ENCODE measurements at regions not wholly inside any gene's neighbourhood (a gene's known extent, or its start where the extent isn't known, plus 50 kb on each side); places are given as distances from the start of the nearest gene placed in this dataset.

DNA sequence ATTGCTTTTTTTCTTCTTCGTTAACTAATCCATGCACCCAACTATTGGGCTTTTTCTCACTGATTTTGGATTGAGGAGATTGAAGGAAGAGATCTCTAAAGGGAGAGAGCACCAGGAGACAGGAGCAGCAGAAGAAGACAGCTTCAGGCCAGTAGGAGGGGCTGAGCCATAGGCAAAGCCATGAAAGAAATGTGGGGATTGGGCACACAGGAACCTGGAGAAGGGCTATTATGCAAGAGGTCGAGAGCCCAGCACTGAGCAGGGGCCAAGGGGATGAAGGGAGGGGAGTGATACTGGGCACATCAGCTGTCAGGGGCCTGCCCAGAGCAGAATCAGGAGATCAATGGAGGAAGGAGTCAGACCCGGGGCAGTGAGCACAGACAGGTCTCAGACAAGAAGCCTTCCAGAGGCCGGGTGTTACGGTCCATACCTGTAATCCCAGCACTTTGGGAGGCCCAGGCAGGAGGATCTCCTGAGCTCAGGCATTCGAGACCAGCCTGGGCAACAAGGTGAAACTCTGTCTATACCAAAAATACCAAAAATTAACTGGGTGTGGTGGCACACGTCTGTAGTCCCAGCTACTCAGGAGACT is 140.9 kb downstream of the BCOR start:
- CTCF ChIA-PET, result no interaction called here

More for the DNA sequence above, 140.9 kb downstream of the BCOR start:
- DNase-seq, result no peak
- Histone ChIP-seq H3K27ac (ENCODE audit: low read depth in 2 of 2, low read length in 1 of 2) (no peak overlapping the region), H3K27me3 (ENCODE audit: insufficient read depth) (no peaks in the 10 kb centered on the region; the same call in 1 of the 2 replicates), H4K20me1 (ENCODE audit: insufficient read depth) (no peaks in the 10 kb centered on the region), H3K36me3 (replicated peaks in 1 of 2; ENCODE audit: control insufficient read depth in 1 of 2, insufficient read depth in 2 of 2, low read length in 1 of 2) (no peaks in the 10 kb centered on the region), H3F3A (replicated peaks; ENCODE audit: insufficient read depth) (no peaks in the 10 kb centered on the region), H3K9me3 (no peaks in the 10 kb centered on the region), H3K9me2 (no peaks in the 10 kb centered on the region), H3K9ac (no peak overlapping the region), H3K4me3 (ENCODE audit: low read depth in 2 of 2, low read length in 1 of 2) (no peak overlapping the region), H3K4me1 (ENCODE audit: control insufficient read depth in 1 of 2, insufficient read depth in 2 of 2, low read depth in 1 of 2, low read length in 1 of 2) (peaks cover 0 to 3% of the 10 kb centered on the region in 2 experiments; a peak in 1 of 4 replicates), H3K4me2 (no peak overlapping the region), H2AFZ (ENCODE audit: low read depth) (no peak overlapping the region), H3K79me2 (ENCODE audit: insufficient read depth) (no peaks in the 10 kb centered on the region)
- POLR2A ChIA-PET, result no interaction called here
- TF ChIP-seq MXI1 (IDR thresholded peaks at IDR 0.05; ENCODE audit: low read depth, low read length), result no peak
- no peak for TF ChIP-seq YY1 (IDR thresholded peaks at IDR 0.05; ENCODE audit: low read depth)
- TF ChIP-seq SIN3A (IDR thresholded peaks at IDR 0.05; ENCODE audit: borderline replicate concordance, low read depth, low read length), result no peak
- TF ChIP-seq CTCF (IDR thresholded peaks at IDR 0.05), result no peak
- TF ChIP-seq CHD2 (IDR thresholded peaks at IDR 0.05; ENCODE audit: low read length, partially characterized antibody), result no peak
- no peak for TF ChIP-seq TCF12 (IDR thresholded peaks at IDR 0.05)
- TF ChIP-seq ZBTB33 (IDR thresholded peaks at IDR 0.05; ENCODE audit: borderline replicate concordance, low read depth), result no peak
- TF ChIP-seq FOXJ3 (CRISPR knock-in tag; IDR thresholded peaks at IDR 0.05), result no peak
- no peak for TF ChIP-seq GABPA (IDR thresholded peaks at IDR 0.05; ENCODE audit: low read depth)
- WGBS (ENCODE audit: low lambda C conversion rate), result 42% methylated on average over 7 of the region's 7 CpGs
